Prostate gland (tissue), 1 donor: ENCODE measurements at regions not wholly inside any gene's neighbourhood (a gene's known extent, or its start where the extent isn't known, plus 50 kb on each side); places are given as distances from the start of the nearest gene placed in this dataset.

Source experiments
- POLR2A ChIP-seq: fragments of 450-650 bp; IDR thresholded peaks from one replicate; pipeline ENCODE4 v1.6.1; 2016; ENCODE audit warnings: antibody characterized with exemption, mild to moderate bottlenecking
- POLR2AphosphoS5 ChIP-seq: sonication (generic); formaldehyde crosslinking; IDR thresholded peaks from one replicate; pipeline ENCODE4 v1.6.1; 2017; ENCODE audit warnings: antibody characterized with exemption

- TF ChIP-seq POLR2AphosphoS5 = no peak
- TF ChIP-seq POLR2A = no peak
These were observed 183.5 kb upstream of the HNRNPA3 start for GRCh38 chr2:177029075-177029474.
